NCI-H82 (cell line): ENCODE measurements at regions not wholly inside any gene's neighbourhood (a gene's known extent, or its start where the extent isn't known, plus 50 kb on each side); places are given as distances from the start of the nearest gene placed in this dataset.

ENCODE experiments used
- DNase-seq: peaks from one replicate; lab custom pipeline; 2025; lab: John Stamatoyannopoulos, UW

DNA sequence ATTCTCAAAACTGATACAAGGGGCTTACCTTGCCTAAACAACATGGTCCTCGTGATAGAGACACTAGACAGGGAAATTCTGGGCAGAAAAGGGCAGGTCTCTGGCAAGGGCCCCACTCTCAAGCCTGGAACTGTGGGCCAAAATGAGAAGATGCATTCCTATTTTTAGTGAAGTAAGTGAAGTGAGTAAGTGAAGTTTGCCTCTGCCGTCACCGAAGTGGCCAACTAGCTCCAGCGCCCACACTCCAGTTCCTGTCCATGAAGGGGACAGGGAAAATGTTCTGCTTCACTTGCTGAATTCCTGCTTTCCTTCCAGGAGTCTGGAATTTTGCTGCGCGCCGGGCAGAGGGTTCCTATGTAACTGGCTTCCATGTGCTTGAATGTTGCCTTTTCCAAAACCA lies 1035.6 kb upstream of the TMEM132C start:
- DNase-seq = no peak

DNA sequence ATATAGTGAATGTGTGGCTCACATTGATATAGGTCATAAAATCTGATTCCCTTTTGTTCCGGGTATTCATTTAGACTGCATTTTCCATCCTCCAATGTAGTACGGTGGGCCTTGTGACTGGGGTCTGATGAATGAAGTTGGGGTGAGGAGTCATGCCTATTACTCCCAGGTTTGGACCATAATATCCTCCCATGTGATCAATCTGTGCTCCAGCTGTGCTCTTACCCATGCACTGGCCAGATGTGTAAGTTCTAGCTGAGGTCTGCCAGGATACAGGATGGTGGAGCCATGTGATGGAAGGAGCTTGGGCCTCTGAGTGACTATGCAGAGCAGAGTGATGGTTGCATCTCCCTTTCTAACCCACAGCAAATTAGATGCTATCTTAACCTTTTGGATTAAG lies 1034.0 kb upstream of the TMEM132C start:
- DNase-seq = no peak

GRCh38 chr12:127235761-127236160 lies 1031.2 kb upstream of the TMEM132C start:
- no peak for DNase-seq

DNA sequence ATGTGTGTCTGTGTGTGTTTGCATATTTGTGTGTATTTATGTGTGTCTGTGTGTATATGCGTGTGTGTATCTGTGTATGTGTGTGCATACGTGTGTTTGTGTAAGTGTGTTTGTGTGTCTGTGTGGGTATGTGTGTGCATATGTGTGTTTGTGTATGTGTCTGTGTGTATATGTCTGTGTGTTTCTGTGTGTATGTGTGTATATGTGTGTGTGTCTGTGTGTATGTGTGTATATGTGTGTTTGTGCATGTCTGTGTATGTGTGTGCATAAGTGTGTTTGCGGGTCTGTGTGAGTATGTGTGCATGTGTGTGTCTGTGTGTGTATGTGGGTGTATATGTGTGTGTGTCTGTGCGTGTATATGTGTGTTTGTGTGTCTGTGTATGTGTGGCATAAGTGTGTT lies 1030.5 kb upstream of the TMEM132C start:
- no peak for DNase-seq

DNA sequence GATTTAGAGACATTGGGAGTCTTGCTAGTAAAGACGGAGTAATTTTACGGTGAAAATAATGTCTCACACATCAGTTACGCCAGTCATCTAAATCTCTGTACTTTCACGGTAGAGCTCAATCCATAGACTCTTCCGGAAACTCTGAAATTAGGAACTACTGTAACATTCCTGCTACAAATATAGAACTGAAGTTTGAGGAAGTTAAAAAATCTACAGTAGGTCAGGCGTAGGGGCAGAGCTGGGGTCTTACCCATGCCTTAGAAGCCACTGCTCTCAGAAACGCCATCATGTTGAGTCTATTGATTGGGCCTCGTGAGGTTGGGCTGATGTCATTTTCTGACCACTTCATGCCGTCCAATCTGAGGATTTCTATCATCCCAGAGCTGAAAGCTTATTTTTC lies 1029.8 kb upstream of the TMEM132C start:
- DNase-seq = no peak

DNA sequence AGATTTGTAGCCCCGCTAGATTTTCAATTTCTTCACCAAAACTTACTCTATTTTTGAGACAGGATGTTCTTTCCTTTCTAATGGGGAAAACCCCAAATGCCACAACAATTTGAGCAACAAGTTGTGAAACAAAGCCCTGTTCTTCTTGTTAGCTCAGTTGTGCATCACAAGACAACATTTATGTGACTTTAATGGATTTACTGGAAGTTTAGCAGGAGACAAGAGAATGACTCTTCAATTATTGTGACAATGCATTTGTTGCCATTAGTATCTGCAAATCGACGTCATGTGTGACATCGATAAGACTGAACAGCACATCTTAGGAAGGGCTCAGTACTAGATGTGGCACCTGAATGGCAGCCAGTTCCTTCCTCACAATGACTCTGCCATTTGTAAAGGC lies 1028.9 kb upstream of the TMEM132C start:
- no peak for DNase-seq

- DNase-seq = no peak
Measured at GRCh38 chr12:127239781-127240180, 1027.2 kb upstream of the TMEM132C start.

DNA sequence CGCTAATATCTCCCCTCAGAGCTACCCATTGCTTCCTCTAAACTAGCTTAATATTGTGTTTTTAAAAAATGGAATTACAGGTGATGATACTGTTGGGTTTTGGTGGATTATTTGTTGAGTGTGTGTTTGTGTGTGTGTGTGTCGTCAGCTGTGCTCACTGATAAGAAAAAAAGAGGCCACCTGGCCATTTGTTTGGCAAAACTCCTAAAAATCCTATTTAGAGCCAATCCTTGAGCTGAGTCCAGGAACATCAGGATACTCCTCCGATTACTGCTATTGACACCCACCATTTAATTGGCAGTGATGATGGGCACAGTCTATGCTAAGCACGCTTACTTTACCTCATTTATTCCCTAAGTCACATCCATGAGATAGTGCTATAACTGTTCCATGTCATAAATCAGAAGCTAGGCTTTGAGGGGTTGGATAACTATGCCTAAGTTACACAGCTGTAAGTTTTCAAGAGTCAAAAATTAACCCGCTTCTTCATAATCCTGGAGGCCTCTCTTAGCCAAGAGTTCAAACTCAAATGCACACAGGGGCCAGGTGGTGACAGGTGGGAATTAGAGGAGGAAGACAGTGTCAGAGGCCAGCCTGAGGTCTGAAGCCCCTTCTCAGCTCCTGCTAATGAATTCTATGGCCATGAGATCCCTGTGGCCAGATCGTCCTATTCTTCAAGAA lies 1026.6 kb upstream of the TMEM132C start:
- peak; percentile 25 for DNase-seq

- no peak for DNase-seq
Measured at GRCh38 chr12:127241072-127241817, 1025.7 kb upstream of the TMEM132C start.

- no peak for DNase-seq
Measured at GRCh38 chr12:127245009-127245408, 1022.0 kb upstream of the TMEM132C start.

GRCh38 chr12:127245437-127245836 lies 1021.5 kb upstream of the TMEM132C start:
- no peak for DNase-seq

GRCh38 chr12:127247937-127248336 lies 1019.0 kb upstream of the TMEM132C start:
- no peak for DNase-seq

DNA sequence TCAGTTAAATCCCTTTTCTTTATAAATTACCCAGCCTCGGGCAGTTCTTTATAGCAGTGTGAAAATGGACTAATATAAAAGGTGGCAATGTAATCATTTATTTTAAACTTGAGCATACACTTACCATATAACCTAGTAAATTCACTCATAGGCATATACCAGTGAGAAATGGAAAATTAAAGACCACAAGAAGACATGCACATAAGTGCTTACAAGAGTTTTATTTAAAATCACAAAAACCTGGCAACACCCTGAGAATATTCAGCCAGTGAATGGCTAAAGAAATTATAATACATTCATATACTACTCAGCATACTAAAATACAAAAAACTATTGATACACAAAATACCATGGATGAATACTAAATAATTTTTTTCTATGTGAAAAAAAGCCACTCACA lies 1017.5 kb upstream of the TMEM132C start:
- no peak for DNase-seq

DNA sequence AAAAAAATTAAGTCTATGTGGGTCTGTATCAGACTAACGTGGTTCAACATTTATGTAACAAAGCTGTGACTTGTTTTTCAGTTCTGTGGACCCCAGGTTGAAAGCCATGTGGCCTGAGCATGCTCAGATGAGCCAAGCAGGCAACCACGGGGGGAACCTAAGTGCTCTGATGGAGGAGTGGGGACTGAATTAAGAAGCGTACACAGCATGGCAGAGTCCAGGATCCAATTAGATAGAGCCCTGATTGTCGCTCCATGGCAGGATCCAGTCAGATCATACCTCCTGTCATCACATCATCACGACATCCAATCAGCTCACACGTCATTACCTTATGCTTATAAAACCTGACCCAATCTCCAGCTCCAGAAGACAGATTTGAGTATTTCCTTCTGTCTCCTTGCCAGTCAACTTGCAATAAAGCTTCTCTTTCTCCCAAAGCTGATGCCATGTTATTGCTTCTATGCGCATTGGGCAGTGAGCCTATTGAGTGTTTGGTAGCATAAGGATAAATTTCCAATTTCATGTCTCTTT lies 1013.1 kb upstream of the TMEM132C start:
- DNase-seq = peak; percentile 29

DNA sequence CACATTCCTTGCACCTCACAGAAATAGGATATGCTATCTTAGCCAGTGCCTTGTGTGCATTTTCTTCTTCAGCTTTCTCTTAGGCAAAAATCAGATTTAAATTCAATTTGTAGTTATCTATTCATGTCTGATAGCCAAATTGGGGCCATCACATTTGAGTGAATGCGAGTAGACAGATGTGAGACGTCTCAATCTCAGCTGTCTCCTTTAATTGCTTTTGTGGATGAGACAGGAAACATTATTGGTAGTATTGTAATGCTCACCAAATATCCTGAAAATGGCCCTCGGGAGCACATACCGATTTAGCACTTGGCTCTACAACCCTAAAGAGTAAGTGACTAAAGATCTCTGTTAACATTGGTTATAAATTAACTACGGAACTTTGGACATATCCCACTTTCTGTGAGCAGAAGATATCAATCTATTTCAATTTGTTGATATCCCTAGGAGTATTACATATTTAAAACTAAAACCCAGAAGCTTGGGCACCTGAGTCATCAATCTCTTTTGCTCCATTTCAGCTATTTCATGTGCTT lies 1012.5 kb upstream of the TMEM132C start:
- DNase-seq = no peak

DNA sequence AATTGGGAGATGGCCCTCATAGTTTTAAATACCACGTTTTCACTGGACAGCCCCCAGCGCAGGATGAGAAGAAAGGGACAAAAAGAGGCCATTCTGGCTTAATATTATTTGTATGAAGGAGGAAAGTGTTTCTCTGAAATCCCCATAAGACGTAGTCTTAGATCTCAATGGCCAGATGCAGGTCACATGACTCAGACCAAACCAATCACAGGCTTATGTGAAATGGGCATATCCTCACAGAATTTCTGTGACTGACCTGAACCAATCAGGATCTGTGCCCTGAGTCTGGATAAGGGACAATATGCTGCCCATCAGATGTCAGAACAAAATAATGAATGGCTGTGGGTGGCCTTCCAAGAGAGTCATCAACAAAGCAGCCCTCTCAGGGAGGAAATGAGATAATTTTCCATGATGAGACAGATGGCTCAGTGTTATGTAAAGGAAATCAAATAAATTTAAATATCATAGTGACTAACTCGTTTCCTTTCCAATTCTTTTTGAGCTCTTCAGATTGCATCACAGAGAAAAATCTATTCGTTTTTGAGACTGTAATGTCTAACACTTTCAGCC lies 1009.5 kb upstream of the TMEM132C start:
- DNase-seq = no peak

- no peak for DNase-seq
Measured at GRCh38 chr12:127260531-127260930, 1006.4 kb upstream of the TMEM132C start.

DNA sequence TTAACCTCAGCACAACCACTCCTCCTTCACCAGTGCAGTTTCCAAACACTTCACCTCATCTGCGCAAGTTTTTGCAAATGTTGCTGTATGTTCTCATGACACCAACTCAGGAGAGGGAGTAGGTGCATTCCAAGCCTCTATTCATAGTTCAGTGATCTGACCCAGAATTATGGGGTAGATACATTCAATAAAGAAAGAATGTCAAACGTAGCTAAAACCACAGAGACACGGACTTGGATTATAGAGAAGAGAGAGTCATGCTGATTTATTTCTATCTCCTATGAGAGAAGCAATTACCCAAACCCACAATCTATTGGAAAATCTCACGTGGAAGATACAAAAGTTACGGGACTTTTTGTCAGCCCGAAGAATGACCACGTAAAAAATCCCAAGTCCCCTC lies 1006.0 kb upstream of the TMEM132C start:
- no peak for DNase-seq

GRCh38 chr12:127262615-127263014 lies 1004.4 kb upstream of the TMEM132C start:
- no peak for DNase-seq

DNA sequence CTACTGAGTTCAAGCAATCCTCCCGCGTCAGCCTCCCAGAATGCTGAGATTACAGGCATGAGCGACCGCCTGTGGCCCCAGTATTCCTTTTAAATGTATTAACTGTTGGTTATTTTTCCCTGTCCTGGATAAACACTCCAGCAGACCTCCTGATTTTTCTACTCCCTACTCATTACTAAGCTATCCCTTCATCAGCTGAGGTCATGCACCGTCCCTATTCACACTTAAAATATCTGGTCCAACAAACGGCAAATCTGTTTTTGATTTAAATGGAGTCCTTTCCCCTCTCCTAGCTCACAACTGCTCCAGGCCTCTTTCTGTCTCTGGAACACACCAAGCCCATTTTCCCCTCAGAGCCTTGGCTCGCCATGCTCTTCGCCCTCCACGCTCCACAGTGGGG lies 1003.3 kb upstream of the TMEM132C start:
- DNase-seq = no peak

GRCh38 chr12:127267128-127267527 lies 999.8 kb upstream of the TMEM132C start:
- no peak for DNase-seq

DNA sequence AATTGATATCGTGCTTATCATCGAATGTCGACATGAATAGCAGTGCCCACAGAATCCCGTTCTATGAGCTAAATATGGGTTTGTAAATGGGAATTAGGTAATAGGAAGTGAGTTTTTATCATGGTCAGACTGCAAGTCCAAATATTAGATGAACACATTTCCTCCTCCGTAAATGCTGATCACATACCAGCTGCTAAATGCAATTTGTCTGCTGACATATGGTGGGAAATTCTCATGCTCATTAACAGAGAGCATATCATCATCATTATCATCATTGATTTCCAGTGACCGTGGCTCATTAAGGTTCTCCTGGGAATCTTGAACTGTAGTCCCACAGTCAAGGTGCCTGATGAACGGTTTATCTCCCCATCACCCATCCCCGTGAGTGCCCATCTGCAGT lies 998.8 kb upstream of the TMEM132C start:
- DNase-seq = peak; percentile 33
